ENCODE measurements at regions not wholly inside any gene's neighbourhood (a gene's known extent, or its start where the extent isn't known, plus 50 kb on each side); places are given as distances from the start of the nearest gene placed in this dataset.
"Not testable (repeated sequence)": the region's sequence is repeated elsewhere in the genome, so short reads cannot be mapped to it uniquely, and the experiment has no call there.

- no peak for DNase-seq (ENCODE audit: low read depth in 4 of 4, low spot score in 3 of 4)
Measured at GRCh38 chr2:234409590-234409989, 87.3 kb downstream of the ARL4C start.

GRCh38 chr2:234406085-234406484, 90.8 kb downstream of the ARL4C start:
- no peak for DNase-seq (ENCODE audit: low read depth in 4 of 4, low spot score in 3 of 4)

- DNase-seq (ENCODE audit: low read depth in 4 of 4, low spot score in 3 of 4) = no peak
Measured at GRCh38 chr2:234405462-234405861, 91.4 kb downstream of the ARL4C start.

- DNase-seq (ENCODE audit: low read depth in 4 of 4, low spot score in 3 of 4) = no peak
Measured at GRCh38 chr2:234404957-234405356, 91.9 kb downstream of the ARL4C start.

GRCh38 chr2:234403751-234404150, 93.1 kb downstream of the ARL4C start:
- no peak for DNase-seq (ENCODE audit: low read depth in 4 of 4, low spot score in 3 of 4)

GRCh38 chr2:234403074-234403473, 93.8 kb downstream of the ARL4C start:
- no peak for DNase-seq (ENCODE audit: low read depth in 4 of 4, low spot score in 3 of 4)

GRCh38 chr2:234401426-234401825, 95.5 kb downstream of the ARL4C start:
- no peak for DNase-seq (ENCODE audit: low read depth in 4 of 4, low spot score in 3 of 4)

GRCh38 chr2:234399451-234400246, 97.2 kb downstream of the ARL4C start:
- no peak for DNase-seq (ENCODE audit: low read depth in 4 of 4, low spot score in 3 of 4)

- no peak for DNase-seq (ENCODE audit: low read depth in 4 of 4, low spot score in 3 of 4)
Measured at GRCh38 chr2:234398531-234398930, 98.3 kb downstream of the ARL4C start.

- DNase-seq (ENCODE audit: low read depth in 4 of 4, low spot score in 3 of 4) = no peak
Measured at GRCh38 chr2:234395891-234396420, 100.9 kb downstream of the ARL4C start.

- no peak for DNase-seq (ENCODE audit: low read depth in 4 of 4, low spot score in 3 of 4)
Measured at GRCh38 chr2:234394450-234394849, 102.4 kb downstream of the ARL4C start.

- no peak for DNase-seq (ENCODE audit: low read depth in 4 of 4, low spot score in 3 of 4)
Measured at GRCh38 chr2:234393354-234393753, 103.5 kb downstream of the ARL4C start.

GRCh38 chr2:234392041-234392615, 104.8 kb downstream of the ARL4C start:
- DNase-seq (ENCODE audit: low read depth in 4 of 4, low spot score in 3 of 4) = no peak

- DNase-seq (ENCODE audit: low read depth in 4 of 4, low spot score in 3 of 4) = no peak
Measured at GRCh38 chr2:234391625-234392024, 105.3 kb downstream of the ARL4C start.

- DNase-seq (ENCODE audit: low read depth in 4 of 4, low spot score in 3 of 4) = not testable (repeated sequence)
Measured at GRCh38 chr2:234389661-234390060, 107.2 kb downstream of the ARL4C start.

GRCh38 chr2:234388591-234388990, 108.3 kb downstream of the ARL4C start:
- no peak for DNase-seq (ENCODE audit: low read depth in 4 of 4, low spot score in 3 of 4)

GRCh38 chr2:234386971-234387370, 109.9 kb downstream of the ARL4C start:
- DNase-seq (ENCODE audit: low read depth in 4 of 4, low spot score in 3 of 4) = no peak

- DNase-seq (ENCODE audit: low read depth in 4 of 4, low spot score in 3 of 4) = no peak
Measured at GRCh38 chr2:234382131-234382530, 114.8 kb downstream of the ARL4C start.

- DNase-seq (ENCODE audit: low read depth in 4 of 4, low spot score in 3 of 4) = not testable (repeated sequence)
Measured at GRCh38 chr2:234378958-234379357, 117.9 kb downstream of the ARL4C start.

- no peak for DNase-seq (ENCODE audit: low read depth in 4 of 4, low spot score in 3 of 4)
Measured at GRCh38 chr2:234378440-234378839, 118.4 kb downstream of the ARL4C start.

GRCh38 chr2:234377761-234378391, 119.0 kb downstream of the ARL4C start:
- DNase-seq (ENCODE audit: low read depth in 4 of 4, low spot score in 3 of 4) = no peak

GRCh38 chr2:234376229-234376628, 120.7 kb downstream of the ARL4C start:
- DNase-seq (ENCODE audit: low read depth in 4 of 4, low spot score in 3 of 4) = no peak

Data from left renal pelvis (tissue), 4 donors.